Panc1 (cell line): ENCODE measurements at regions not wholly inside any gene's neighbourhood (a gene's known extent, or its start where the extent isn't known, plus 50 kb on each side); places are given as distances from the start of the nearest gene placed in this dataset.

Source experiments
- ATAC-seq: fragments of 200-7000 bp; cut with Tn5 transposase; 2 replicates; pipeline ENCODE4 v1.9.1; 2020; ENCODE audit warnings: mild to moderate bottlenecking, moderate library complexity
- BruUV-seq: library from RNA; stranded (reverse); fragments of 400-500 nt; replicated peaks from 2 replicates; lab custom pipeline; 2021; lab: Mats Ljungman, UMichigan
- CTCF ChIA-PET: fragments of 300-600 bp; sonication (Branson Sonifier 250); formaldehyde crosslinking; loops from one replicate; lab custom pipeline; 2022; ENCODE audit warnings: antibody characterized with exemption; lab: Charles Lee
- POLR2A ChIA-PET: fragments of 300-600 bp; sonication (Branson Sonifier 250); formaldehyde crosslinking; loops from one replicate; lab custom pipeline; 2022; ENCODE audit warnings: antibody characterized with exemption; lab: Charles Lee
- DNase-seq: peaks from one replicate; pipeline ENCODE4 v3.0.0-alpha.2; 2010; ENCODE audit warnings: low read depth, low spot score
- H3K27ac ChIP-seq: 2 replicates; pipeline ENCODE4 v1.5.1; 2011; ENCODE audit warnings: mild to moderate bottlenecking, low read length, inconsistent platforms
- H3K27me3 ChIP-seq: fragments of 200-500 bp; sonication (Bioruptor generic); 2 replicates; pipeline ENCODE4 v1.6.0; 2014; ENCODE audit warnings: low read length, inconsistent platforms; ENCODE audit not compliant: control insufficient read depth, insufficient read depth
- H3K36me3 ChIP-seq: fragments of 200-500 bp; sonication (Bioruptor generic); 2 replicates; pipeline ENCODE4 v1.5.1; 2014; ENCODE audit warnings: inconsistent platforms, mild to moderate bottlenecking, low read length, moderate library complexity; ENCODE audit not compliant: control insufficient read depth, insufficient read depth
- H3K4me1 ChIP-seq: 2 replicates; pipeline ENCODE4 v1.5.1; 2011; ENCODE audit warnings: inconsistent platforms, mild to moderate bottlenecking, low read length, moderate library complexity; ENCODE audit not compliant: control insufficient read depth, insufficient read depth
- H3K4me3 ChIP-seq, 2 experiments: 2 replicates each; pipeline ENCODE4 v1.5.1; 2011 to 2012; ENCODE audit warnings: low read depth in 2 of 2, low read length in 2 of 2, mild to moderate bottlenecking in 2 of 2, inconsistent platforms in 1 of 2, moderate library complexity in 1 of 2
- H3K9me3 ChIP-seq: fragments of 200-500 bp; sonication (Bioruptor generic); 2 replicates; pipeline ENCODE4 v1.5.1; 2014; ENCODE audit warnings: low read depth, mild to moderate bottlenecking, inconsistent platforms, low read length, moderate library complexity; ENCODE audit not compliant: control insufficient read depth, insufficient read depth
- CTCF ChIP-seq: fragments of 450-650 bp; IDR thresholded peaks from 2 replicates; pipeline ENCODE4 v1.5.1; 2017; ENCODE audit warnings: mild to moderate bottlenecking
- POLR2AphosphoS5 ChIP-seq: IDR thresholded peaks from 2 replicates; pipeline ENCODE4 v1.6.1; 2012; ENCODE audit warnings: mild to moderate bottlenecking, low read depth, low read length, moderate library complexity
- REST ChIP-seq, 2 experiments: IDR thresholded peaks; 2 replicates each; pipeline ENCODE4 v1.6.1; 2011 to 2012; ENCODE audit warnings: low read depth in 2 of 2, control low read depth in 1 of 2, low read length in 1 of 2, mild to moderate bottlenecking in 1 of 2, moderate library complexity in 1 of 2; ENCODE audit not compliant: insufficient read depth in 1 of 2
- SIN3A ChIP-seq: IDR thresholded peaks from 2 replicates; pipeline ENCODE4 v1.6.1; 2012; ENCODE audit warnings: low read depth, mild to moderate bottlenecking, low read length, moderate library complexity, borderline replicate concordance; ENCODE audit not compliant: insufficient read depth
- TCF7L2 ChIP-seq: IDR thresholded peaks from 2 replicates; pipeline ENCODE4 v1.6.1; 2011; ENCODE audit warnings: mild to moderate bottlenecking, low read depth, low read length, inconsistent platforms
- in situ Hi-C: cut with HindIII; loops from 2 replicates; pipeline ENCODE4 v1.10.0; 2016; ENCODE audit warnings: low sequenced_read_pairs, low pct_unique_long_range_greater_than_20kb
- intact Hi-C: fragments of 100-400 bp; cut with micrococcal nuclease; formaldehyde crosslinking; loops from one replicate; pipeline ENCODE4 v1.10.0; 2022; ENCODE audit not compliant: unreplicated experiment

GRCh38 chr1:110260194-110260593, 50.1 kb downstream of the KCNC4 start:
- H3K4me1 ChIP-seq = no peaks in the 10 kb centered on the region
- no peak overlapping the region for H3K4me3 ChIP-seq
- in situ Hi-C loops = no loop called here
- H3K27me3 ChIP-seq = peaks cover 2% of the 10 kb centered on the region; the same call in 1 of the 2 replicates
- CTCF ChIA-PET = no interaction called here
- H3K36me3 ChIP-seq = no peaks in the 10 kb centered on the region
- no peaks in the 10 kb centered on the region for H3K9me3 ChIP-seq
- TF ChIP-seq REST (IDR thresholded peaks at IDR 0.05; ENCODE audit: insufficient read depth in 1 of 2, low read depth in 2 of 2, low read length in 1 of 2) (no peak), TCF7L2 (no peak), CTCF (no peak), SIN3A (no peak), POLR2AphosphoS5 (no peak)
- ATAC-seq = no peak
- no peak for DNase-seq
- POLR2A ChIA-PET = no interaction called here
- H3K27ac ChIP-seq = no peak overlapping the region
- intact Hi-C loops = no loop called here
- no TSS peak for BruUV-seq

GRCh38 chr1:110262296-110262695, 52.2 kb downstream of the KCNC4 start:
- H3K27me3 ChIP-seq = peaks cover 2% of the 10 kb centered on the region; the same call in 1 of the 2 replicates
- no peak for TF ChIP-seq CTCF
- no peak for TF ChIP-seq SIN3A
- TF ChIP-seq POLR2AphosphoS5 = no peak
- TF ChIP-seq TCF7L2 = no peak
- no peak for TF ChIP-seq REST (IDR thresholded peaks at IDR 0.05; ENCODE audit: insufficient read depth in 1 of 2, low read depth in 2 of 2, low read length in 1 of 2)
- intact Hi-C loops = no loop called here
- no peaks in the 10 kb centered on the region for H3K4me1 ChIP-seq
- no peak for DNase-seq
- CTCF ChIA-PET = no interaction called here
- H3K9me3 ChIP-seq = no peaks in the 10 kb centered on the region
- no peaks in the 10 kb centered on the region for H3K36me3 ChIP-seq
- ATAC-seq = no peak
- no peak overlapping the region for H3K27ac ChIP-seq
- no TSS peak for BruUV-seq
- H3K4me3 ChIP-seq = no peak overlapping the region
- POLR2A ChIA-PET = no interaction called here
- in situ Hi-C loops = no loop called here
